ENCODE measurements at regions not wholly inside any gene's neighbourhood (a gene's known extent, or its start where the extent isn't known, plus 50 kb on each side); places are given as distances from the start of the nearest gene placed in this dataset.

DNA sequence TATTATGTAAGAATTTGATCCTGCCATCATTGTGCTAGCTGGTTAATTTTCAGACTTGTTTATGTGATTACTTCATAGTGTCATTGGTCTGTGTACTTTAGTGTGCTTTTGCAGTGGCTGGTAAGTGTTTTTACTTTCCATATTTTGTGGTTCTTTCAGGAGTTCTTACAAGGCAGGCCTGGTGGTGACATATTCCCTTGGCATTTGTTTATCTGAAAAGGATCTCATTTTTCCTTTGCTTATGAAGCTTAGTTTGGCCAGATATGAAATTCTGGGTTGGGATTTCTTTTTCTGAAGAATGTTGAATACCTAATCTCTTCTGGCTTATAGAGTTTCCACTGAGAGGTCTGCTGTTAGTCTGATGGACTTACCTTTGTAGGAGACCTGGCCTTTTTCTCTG is 72.8 kb upstream of the MC4R start:
- TF ChIP-seq POLR2A (IDR thresholded peaks at IDR 0.05): no peak
- TF ChIP-seq, protein P1, sequence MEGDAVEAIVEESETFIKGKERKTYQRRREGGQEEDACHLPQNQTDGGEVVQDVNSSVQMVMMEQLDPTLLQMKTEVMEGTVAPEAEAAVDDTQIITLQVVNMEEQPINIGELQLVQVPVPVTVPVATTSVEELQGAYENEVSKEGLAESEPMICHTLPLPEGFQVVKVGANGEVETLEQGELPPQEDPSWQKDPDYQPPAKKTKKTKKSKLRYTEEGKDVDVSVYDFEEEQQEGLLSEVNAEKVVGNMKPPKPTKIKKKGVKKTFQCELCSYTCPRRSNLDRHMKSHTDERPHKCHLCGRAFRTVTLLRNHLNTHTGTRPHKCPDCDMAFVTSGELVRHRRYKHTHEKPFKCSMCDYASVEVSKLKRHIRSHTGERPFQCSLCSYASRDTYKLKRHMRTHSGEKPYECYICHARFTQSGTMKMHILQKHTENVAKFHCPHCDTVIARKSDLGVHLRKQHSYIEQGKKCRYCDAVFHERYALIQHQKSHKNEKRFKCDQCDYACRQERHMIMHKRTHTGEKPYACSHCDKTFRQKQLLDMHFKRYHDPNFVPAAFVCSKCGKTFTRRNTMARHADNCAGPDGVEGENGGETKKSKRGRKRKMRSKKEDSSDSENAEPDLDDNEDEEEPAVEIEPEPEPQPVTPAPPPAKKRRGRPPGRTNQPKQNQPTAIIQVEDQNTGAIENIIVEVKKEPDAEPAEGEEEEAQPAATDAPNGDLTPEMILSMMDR (IDR thresholded peaks at IDR 0.05 in 8 of 11, conservative IDR thresholded peaks at IDR 0.05 in 3 of 11): no peak
